Liver (tissue), 8 donors: ENCODE measurements at regions not wholly inside any gene's neighbourhood (a gene's known extent, or its start where the extent isn't known, plus 50 kb on each side); places are given as distances from the start of the nearest gene placed in this dataset.

Experiments
- DNase-seq: peaks from one replicate; pipeline ENCODE4 v3.0.0-alpha.2; 2017; ENCODE audit warnings: low spot score
- H3K27ac ChIP-seq, 2 donors: one replicate each; pipeline ENCODE4 v1.7.0; 2013; ENCODE audit warnings: inconsistent platforms in 2 of 2, low read length in 2 of 2, control low read depth in 1 of 2, low read depth in 1 of 2, mild to moderate bottlenecking in 1 of 2
- H3K27me3 ChIP-seq, 4 donors: one replicate each; pipeline versions ENCODE4 v1.6.1 to v1.7.0; 2013; ENCODE audit warnings: low read length in 3 of 4, inconsistent platforms in 1 of 4, mild to moderate bottlenecking in 1 of 4, moderate library complexity in 1 of 4; ENCODE audit not compliant: control insufficient read depth in 4 of 4, insufficient read depth in 4 of 4
- H3K36me3 ChIP-seq, 4 donors: one replicate each; pipeline versions ENCODE4 v1.6.1 to v1.7.0; 2013; ENCODE audit warnings: low read length in 3 of 4, mild to moderate bottlenecking in 3 of 4, low read depth in 1 of 4, moderate library complexity in 1 of 4; ENCODE audit not compliant: control insufficient read depth in 4 of 4, insufficient read depth in 3 of 4
- H3K4me1 ChIP-seq, 4 donors: one replicate each; pipeline versions ENCODE4 v1.6.1 to v1.7.0; 2013; ENCODE audit warnings: low read length in 3 of 4, mild to moderate bottlenecking in 3 of 4, moderate library complexity in 1 of 4; ENCODE audit not compliant: control insufficient read depth in 4 of 4, insufficient read depth in 4 of 4
- H3K4me3 ChIP-seq, 3 donors: one replicate each; pipeline versions ENCODE4 v1.6.1 to v1.7.0; 2013; ENCODE audit warnings: low read length in 3 of 3, control low read depth in 1 of 3, low read depth in 1 of 3, mild to moderate bottlenecking in 1 of 3
- H3K9ac ChIP-seq, 2 donors: one replicate each; pipeline ENCODE4 v1.7.0; 2013; ENCODE audit warnings: low read length in 2 of 2, mild to moderate bottlenecking in 2 of 2, moderate library complexity in 2 of 2, control low read depth in 1 of 2, low read depth in 1 of 2
- H3K9me3 ChIP-seq, 4 donors: one replicate each; pipeline versions ENCODE4 v1.6.1 to v1.7.0; 2013; ENCODE audit warnings: low read length in 3 of 4; ENCODE audit not compliant: control insufficient read depth in 4 of 4
- CTCF ChIP-seq: fragments of 150-350 bp; IDR thresholded peaks from 2 replicates; pipeline ENCODE4 v1.5.1; 2017; ENCODE audit warnings: improper control_type of control experiment, low read depth, low read length; ENCODE audit not compliant: missing input control
- EGR1 ChIP-seq, 2 donors: IDR thresholded peaks; 2 replicates each; pipeline ENCODE4 v1.6.1; 2016 to 2018; ENCODE audit warnings: antibody characterized with exemption in 2 of 2, low read depth in 2 of 2
- FOXA1 ChIP-seq: IDR thresholded peaks from 2 replicates; pipeline ENCODE4 v1.6.1; 2016; ENCODE audit warnings: antibody characterized with exemption
- FOXA2 ChIP-seq: IDR thresholded peaks from 2 replicates; pipeline ENCODE4 v1.6.1; 2016; ENCODE audit warnings: antibody characterized with exemption
- GABPA ChIP-seq, 2 donors: IDR thresholded peaks in 1 of 2; conservative IDR thresholded peaks in 1 of 2; 2 replicates each; pipeline ENCODE4 v1.6.1; 2016; ENCODE audit warnings: antibody characterized with exemption in 2 of 2, mild to moderate bottlenecking in 1 of 2, moderate library complexity in 1 of 2
- HNF4A ChIP-seq, 2 donors: conservative IDR thresholded peaks; 2 replicates each; pipeline ENCODE4 v1.6.1; 2016; ENCODE audit warnings: antibody characterized with exemption in 2 of 2, mild to moderate bottlenecking in 2 of 2
- HNF4G ChIP-seq: IDR thresholded peaks from 2 replicates; pipeline ENCODE4 v1.6.1; 2016; ENCODE audit warnings: antibody characterized with exemption
- JUND ChIP-seq, 2 donors: IDR thresholded peaks; 2 replicates each; pipeline ENCODE4 v1.6.1; 2016; ENCODE audit warnings: antibody characterized with exemption in 2 of 2
- MAX ChIP-seq: IDR thresholded peaks from 2 replicates; pipeline ENCODE4 v1.6.1; 2016; ENCODE audit warnings: antibody characterized with exemption
- RAD21 ChIP-seq, 2 donors: IDR thresholded peaks; 2 replicates each; pipeline ENCODE4 v1.6.1; 2016; ENCODE audit warnings: antibody characterized with exemption in 2 of 2, mild to moderate bottlenecking in 2 of 2
- REST ChIP-seq: IDR thresholded peaks from 2 replicates; pipeline ENCODE4 v1.6.1; 2016; ENCODE audit warnings: antibody characterized with exemption, mild to moderate bottlenecking
- RXRA ChIP-seq, 2 donors: IDR thresholded peaks; 2 replicates each; pipeline ENCODE4 v1.6.1; 2017 to 2018; ENCODE audit warnings: antibody characterized with exemption in 2 of 2, mild to moderate bottlenecking in 1 of 2
- SP1 ChIP-seq: IDR thresholded peaks from 2 replicates; pipeline ENCODE4 v1.6.1; 2018; ENCODE audit warnings: antibody characterized with exemption, mild to moderate bottlenecking
- TAF1 ChIP-seq: conservative IDR thresholded peaks from 2 replicates; pipeline ENCODE4 v1.6.1; 2016; ENCODE audit warnings: antibody characterized with exemption, mild to moderate bottlenecking
- YY1 ChIP-seq: IDR thresholded peaks from 2 replicates; pipeline ENCODE4 v1.6.1; 2016; ENCODE audit warnings: antibody characterized with exemption, mild to moderate bottlenecking
- WGBS: extraction: QIAGEN DNeasy Blood & Tissue Kit; methylation state at CpG from one replicate; pipeline ENCODE4 v1.1.7; 2013; 5-methylcytosine and 5-hydroxymethylcytosine counted together
- TF ChIP-seq, protein P1 (sequence below): IDR thresholded peaks from 2 replicates; pipeline ENCODE4 v1.6.1; 2016; ENCODE audit warnings: antibody characterized with exemption
- donor health status: healthy.
- donor health status: healthy.
- donor health status: healthy.
- donor health status: healthy.
- donor health status: healthy.

DNA sequence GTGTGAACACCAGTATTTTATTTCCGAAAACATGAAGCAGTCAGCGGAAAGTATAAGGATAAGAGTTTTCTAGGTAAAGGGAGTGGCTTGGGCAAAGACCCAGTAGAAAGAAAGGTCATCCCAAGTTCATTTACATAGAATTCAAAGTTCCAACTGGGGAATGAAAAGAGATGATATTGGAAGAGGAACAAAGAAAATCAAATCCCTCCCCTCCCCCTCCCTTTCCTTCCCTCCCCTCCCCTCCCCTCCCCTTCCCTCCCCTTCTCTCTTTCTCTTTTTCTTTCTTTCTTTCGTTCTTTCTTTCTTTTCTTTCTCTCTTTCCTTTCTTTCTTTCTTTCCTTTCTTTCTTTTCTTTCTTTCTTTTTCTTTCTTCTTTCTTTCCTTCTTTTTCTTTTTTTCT lies 675.7 kb upstream of the NRXN1 start:
- H3K27ac ChIP-seq = no peak overlapping the region
- DNase-seq = no peak
- 89% methylated on average over 3 of the region's 3 CpGs for WGBS
- TF ChIP-seq, protein P1, sequence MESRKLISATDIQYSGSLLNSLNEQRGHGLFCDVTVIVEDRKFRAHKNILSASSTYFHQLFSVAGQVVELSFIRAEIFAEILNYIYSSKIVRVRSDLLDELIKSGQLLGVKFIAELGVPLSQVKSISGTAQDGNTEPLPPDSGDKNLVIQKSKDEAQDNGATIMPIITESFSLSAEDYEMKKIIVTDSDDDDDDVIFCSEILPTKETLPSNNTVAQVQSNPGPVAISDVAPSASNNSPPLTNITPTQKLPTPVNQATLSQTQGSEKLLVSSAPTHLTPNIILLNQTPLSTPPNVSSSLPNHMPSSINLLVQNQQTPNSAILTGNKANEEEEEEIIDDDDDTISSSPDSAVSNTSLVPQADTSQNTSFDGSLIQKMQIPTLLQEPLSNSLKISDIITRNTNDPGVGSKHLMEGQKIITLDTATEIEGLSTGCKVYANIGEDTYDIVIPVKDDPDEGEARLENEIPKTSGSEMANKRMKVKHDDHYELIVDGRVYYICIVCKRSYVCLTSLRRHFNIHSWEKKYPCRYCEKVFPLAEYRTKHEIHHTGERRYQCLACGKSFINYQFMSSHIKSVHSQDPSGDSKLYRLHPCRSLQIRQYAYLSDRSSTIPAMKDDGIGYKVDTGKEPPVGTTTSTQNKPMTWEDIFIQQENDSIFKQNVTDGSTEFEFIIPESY = no peak
- TF ChIP-seq CTCF (no peak), FOXA2 (no peak), RAD21 (IDR thresholded peaks at IDR 0.05) (no peak), SP1 (no peak), HNF4G (no peak), GABPA (IDR thresholded peaks at IDR 0.05 in 1 of 2, conservative IDR thresholded peaks at IDR 0.05 in 1 of 2) (no peak), HNF4A (conservative IDR thresholded peaks at IDR 0.05) (no peak), JUND (IDR thresholded peaks at IDR 0.05) (no peak)
- H3K36me3 ChIP-seq = no peaks in the 10 kb centered on the region
- no peaks in the 10 kb centered on the region for H3K9me3 ChIP-seq
- H3K9ac ChIP-seq = no peak overlapping the region
- H3K4me1 ChIP-seq = no peaks in the 10 kb centered on the region
- no peak overlapping the region for H3K4me3 ChIP-seq
- H3K27me3 ChIP-seq = no peaks in the 10 kb centered on the region

GRCh38 chr2:51706220-51706619 lies 674.3 kb upstream of the NRXN1 start:
- no peak for TF ChIP-seq RXRA (IDR thresholded peaks at IDR 0.05)
- TF ChIP-seq CTCF = no peak
- TF ChIP-seq FOXA1 = no peak
- no peaks in the 10 kb centered on the region for H3K9me3 ChIP-seq
- H3K36me3 ChIP-seq = no peaks in the 10 kb centered on the region
- no peak overlapping the region for H3K4me3 ChIP-seq
- no peak overlapping the region for H3K9ac ChIP-seq
- no peak for DNase-seq
- H3K4me1 ChIP-seq = no peaks in the 10 kb centered on the region
- no peak overlapping the region for H3K27ac ChIP-seq
- H3K27me3 ChIP-seq = no peaks in the 10 kb centered on the region
- 84% methylated on average over 3 of the region's 3 CpGs for WGBS

DNA sequence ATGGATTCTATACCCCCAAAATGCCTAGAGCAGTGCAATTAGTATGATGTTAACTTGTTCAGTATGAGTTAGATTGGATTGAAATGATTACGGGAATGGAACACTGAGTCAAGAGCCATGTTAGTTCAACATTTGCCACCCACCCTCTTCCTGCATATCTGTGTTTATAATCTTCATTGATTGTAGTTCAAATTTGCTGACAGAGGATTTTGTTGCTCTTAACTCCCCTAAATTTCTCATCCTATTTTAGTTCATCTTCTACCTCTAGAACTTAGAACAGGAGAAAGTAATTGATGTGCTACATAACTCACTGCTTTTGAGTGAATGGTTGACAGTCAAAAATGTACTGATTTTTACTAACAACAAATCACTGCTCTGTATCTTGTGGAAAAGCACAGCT lies 673.5 kb upstream of the NRXN1 start:
- WGBS = 49% methylated on average over 1 of the region's 1 CpG
- TF ChIP-seq GABPA (IDR thresholded peaks at IDR 0.05 in 1 of 2, conservative IDR thresholded peaks at IDR 0.05 in 1 of 2) (no peak), HNF4G (no peak), REST (no peak), SP1 (no peak), MAX (no peak), EGR1 (IDR thresholded peaks at IDR 0.05; ENCODE audit: low read depth in 2 of 2) (no peak), TAF1 (no peak), YY1 (no peak), RXRA (IDR thresholded peaks at IDR 0.05) (no peak), RAD21 (IDR thresholded peaks at IDR 0.05) (no peak), JUND (IDR thresholded peaks at IDR 0.05) (no peak), FOXA1 (no peak), HNF4A (conservative IDR thresholded peaks at IDR 0.05) (no peak)
- TF ChIP-seq, protein P1 = no peak

More for the DNA sequence above, 673.5 kb upstream of the NRXN1 start:
- Histone ChIP-seq H3K36me3 (no peaks in the 10 kb centered on the region), H3K9ac (no peak overlapping the region), H3K27me3 (no peaks in the 10 kb centered on the region), H3K9me3 (no peaks in the 10 kb centered on the region), H3K27ac (no peak overlapping the region), H3K4me1 (no peaks in the 10 kb centered on the region), H3K4me3 (no peak overlapping the region)
- DNase-seq = no peak
